ENCODE measurements at regions not wholly inside any gene's neighbourhood (a gene's known extent, or its start where the extent isn't known, plus 50 kb on each side); places are given as distances from the start of the nearest gene placed in this dataset.

GRCh38 chr2:16155366-16155765 is 215.0 kb downstream of the MYCN start:
- TF ChIP-seq POLR2A (IDR thresholded peaks at IDR 0.05) (no peak), CTCF (IDR thresholded peaks at IDR 0.05) (no peak)

Measured in thyroid gland (tissue), 4 donors.